Coronary artery (tissue), 2 donors: ENCODE measurements at regions not wholly inside any gene's neighbourhood (a gene's known extent, or its start where the extent isn't known, plus 50 kb on each side); places are given as distances from the start of the nearest gene placed in this dataset.

ENCODE experiments used
- DNase-seq: peaks from one replicate; pipeline ENCODE4 v3.0.0-alpha.2; 2017; ENCODE audit warnings: low spot score
- H3K27ac ChIP-seq, 2 donors: fragments of 200-600 bp; sonication (generic); one replicate each; pipeline ENCODE4 v1.5.1; 2016 to 2019
- H3K4me3 ChIP-seq: fragments of 200-600 bp; sonication (generic); 2 replicates; pipeline ENCODE4 v1.5.1; 2016; ENCODE audit warnings: mild to moderate bottlenecking, moderate library complexity
- TF ChIP-seq, protein P1 (sequence below): fragments of 200-600 bp; sonication (generic); IDR thresholded peaks from one replicate; pipeline ENCODE4 v1.5.1; 2019; ENCODE audit warnings: antibody characterized with exemption

- DNase-seq, result no peak
- H3K27ac ChIP-seq, result no peak overlapping the region
- no peak overlapping the region for H3K4me3 ChIP-seq
- TF ChIP-seq, protein P1, sequence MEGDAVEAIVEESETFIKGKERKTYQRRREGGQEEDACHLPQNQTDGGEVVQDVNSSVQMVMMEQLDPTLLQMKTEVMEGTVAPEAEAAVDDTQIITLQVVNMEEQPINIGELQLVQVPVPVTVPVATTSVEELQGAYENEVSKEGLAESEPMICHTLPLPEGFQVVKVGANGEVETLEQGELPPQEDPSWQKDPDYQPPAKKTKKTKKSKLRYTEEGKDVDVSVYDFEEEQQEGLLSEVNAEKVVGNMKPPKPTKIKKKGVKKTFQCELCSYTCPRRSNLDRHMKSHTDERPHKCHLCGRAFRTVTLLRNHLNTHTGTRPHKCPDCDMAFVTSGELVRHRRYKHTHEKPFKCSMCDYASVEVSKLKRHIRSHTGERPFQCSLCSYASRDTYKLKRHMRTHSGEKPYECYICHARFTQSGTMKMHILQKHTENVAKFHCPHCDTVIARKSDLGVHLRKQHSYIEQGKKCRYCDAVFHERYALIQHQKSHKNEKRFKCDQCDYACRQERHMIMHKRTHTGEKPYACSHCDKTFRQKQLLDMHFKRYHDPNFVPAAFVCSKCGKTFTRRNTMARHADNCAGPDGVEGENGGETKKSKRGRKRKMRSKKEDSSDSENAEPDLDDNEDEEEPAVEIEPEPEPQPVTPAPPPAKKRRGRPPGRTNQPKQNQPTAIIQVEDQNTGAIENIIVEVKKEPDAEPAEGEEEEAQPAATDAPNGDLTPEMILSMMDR, result no peak
Measured at GRCh38 chr2:139967665-139968064, 1187.5 kb upstream of the NXPH2 start.

- H3K27ac ChIP-seq, result no peak overlapping the region
- TF ChIP-seq, protein P1, result no peak
- H3K4me3 ChIP-seq, result no peak overlapping the region
- no peak for DNase-seq
Measured at GRCh38 chr2:139964721-139965440, 1184.7 kb upstream of the NXPH2 start.

DNA sequence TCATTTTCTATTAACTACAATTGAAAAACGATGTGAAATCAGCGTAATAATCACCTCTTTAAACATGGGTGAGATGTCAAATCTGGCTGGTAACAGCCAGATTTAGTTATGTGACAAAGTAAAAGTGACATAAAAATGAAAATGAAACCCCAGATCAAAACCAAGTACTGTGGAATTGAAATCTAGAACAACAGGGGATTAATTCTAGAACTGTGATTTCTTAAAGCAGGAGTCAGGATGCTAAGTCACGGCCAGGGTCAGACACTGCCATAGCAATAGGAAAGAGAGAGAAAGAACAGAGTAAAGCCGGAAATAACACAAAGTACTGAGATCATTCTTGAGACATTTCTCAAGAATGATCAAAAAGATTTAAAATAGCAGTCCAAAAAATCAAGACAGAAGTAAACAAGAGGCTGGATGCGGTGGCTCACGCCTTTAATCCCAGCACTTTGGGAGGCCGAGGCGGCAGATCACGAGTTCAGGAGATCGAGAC is 1183.7 kb upstream of the NXPH2 start:
- Histone ChIP-seq H3K27ac (no peak overlapping the region), H3K4me3 (no peak overlapping the region)
- DNase-seq, result no peak
- TF ChIP-seq, protein P1, result no peak

- Histone ChIP-seq H3K4me3 (no peak overlapping the region), H3K27ac (no peak overlapping the region)
- TF ChIP-seq, protein P1, result no peak
- DNase-seq, result no peak
Measured at GRCh38 chr2:139949242-139949972, 1169.2 kb upstream of the NXPH2 start.

DNA sequence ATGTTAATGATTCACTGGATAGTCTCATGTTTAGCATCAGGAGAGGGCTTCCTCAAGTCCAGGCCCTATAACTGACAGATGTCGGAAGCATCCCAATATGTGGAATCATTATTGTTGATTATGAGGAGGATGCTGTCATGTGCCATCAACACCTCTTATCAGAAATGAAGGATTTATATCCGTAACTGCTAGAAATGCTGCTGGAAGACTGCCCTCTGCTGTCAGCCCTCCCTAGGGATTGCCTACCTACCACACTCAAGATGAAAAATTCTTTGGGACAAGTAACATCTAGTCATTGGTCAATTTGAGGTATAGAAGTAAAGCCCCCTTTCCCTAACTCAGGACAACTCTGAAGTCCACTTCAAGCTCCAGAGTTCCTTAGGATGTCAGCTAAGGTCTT is 1166.5 kb upstream of the NXPH2 start:
- TF ChIP-seq, protein P1, result no peak
- DNase-seq, result no peak
- Histone ChIP-seq H3K27ac (no peak overlapping the region), H3K4me3 (no peak overlapping the region)

GRCh38 chr2:139940686-139941085 is 1160.5 kb upstream of the NXPH2 start:
- Histone ChIP-seq H3K4me3 (no peak overlapping the region), H3K27ac (no peak overlapping the region)
- TF ChIP-seq, protein P1, result no peak
- DNase-seq, result no peak
